HUES48 (cell line): ENCODE measurements at regions not wholly inside any gene's neighbourhood (a gene's known extent, or its start where the extent isn't known, plus 50 kb on each side); places are given as distances from the start of the nearest gene placed in this dataset.

ENCODE experiments used
- H3K27ac ChIP-seq: one replicate; pipeline ENCODE4 v1.7.0; 2013; ENCODE audit warnings: low read depth, low read length, inconsistent platforms
- H3K27me3 ChIP-seq: 2 replicates; pipeline ENCODE4 v1.6.1; 2013; ENCODE audit warnings: mild to moderate bottlenecking, low read length; ENCODE audit not compliant: control insufficient read depth, insufficient read depth
- H3K36me3 ChIP-seq: 2 replicates; pipeline ENCODE4 v1.6.1; 2013; ENCODE audit warnings: low read length; ENCODE audit not compliant: control insufficient read depth, insufficient read depth
- H3K4me1 ChIP-seq: 2 replicates; pipeline ENCODE4 v1.6.1; 2013; ENCODE audit warnings: mild to moderate bottlenecking, low read length; ENCODE audit not compliant: control insufficient read depth, insufficient read depth
- H3K4me3 ChIP-seq: 2 replicates; pipeline ENCODE4 v1.5.1; 2013; ENCODE audit warnings: mild to moderate bottlenecking, low read depth, low read length
- H3K9ac ChIP-seq: 2 replicates; pipeline ENCODE4 v1.6.1; 2013; ENCODE audit warnings: mild to moderate bottlenecking, low read depth, low read length, moderate library complexity
- H3K9me3 ChIP-seq: 2 replicates; pipeline ENCODE4 v1.6.1; 2013; ENCODE audit warnings: low read length; ENCODE audit not compliant: control insufficient read depth, insufficient read depth

- H3K27ac ChIP-seq = no peak overlapping the region
- H3K27me3 ChIP-seq = no peaks in the 10 kb centered on the region
- no peak overlapping the region for H3K9ac ChIP-seq
- H3K36me3 ChIP-seq = no peaks in the 10 kb centered on the region
- H3K9me3 ChIP-seq = 0 out of 2 replicates have a peak, but pooled peaks cover 3% of the 10 kb centered on the region
- no peak overlapping the region for H3K4me3 ChIP-seq
- no peaks in the 10 kb centered on the region for H3K4me1 ChIP-seq
These were observed 979.3 kb downstream of the IGSF11 start for GRCh38 chr3:118055381-118055780.

GRCh38 chr3:118057086-118057485, 977.6 kb downstream of the IGSF11 start:
- no peak overlapping the region for H3K9ac ChIP-seq
- H3K4me1 ChIP-seq = no peaks in the 10 kb centered on the region
- no peak overlapping the region for H3K27ac ChIP-seq
- no peaks in the 10 kb centered on the region for H3K27me3 ChIP-seq
- H3K4me3 ChIP-seq = no peak overlapping the region
- H3K36me3 ChIP-seq = no peaks in the 10 kb centered on the region
- no peaks in the 10 kb centered on the region for H3K9me3 ChIP-seq

GRCh38 chr3:118059096-118059495, 975.5 kb downstream of the IGSF11 start:
- H3K9me3 ChIP-seq = no peaks in the 10 kb centered on the region
- H3K27ac ChIP-seq = no peak overlapping the region
- no peaks in the 10 kb centered on the region for H3K36me3 ChIP-seq
- H3K4me3 ChIP-seq = no peak overlapping the region
- no peaks in the 10 kb centered on the region for H3K27me3 ChIP-seq
- H3K4me1 ChIP-seq = no peaks in the 10 kb centered on the region
- no peak overlapping the region for H3K9ac ChIP-seq

- Histone ChIP-seq H3K4me1 (no peaks in the 10 kb centered on the region), H3K4me3 (no peak overlapping the region), H3K9me3 (no peaks in the 10 kb centered on the region; the same call in 1 of the 2 replicates)
These were observed 967.2 kb downstream of the IGSF11 start for GRCh38 chr3:118067439-118067838.

GRCh38 chr3:118075873-118076272, 958.8 kb downstream of the IGSF11 start:
- no peaks in the 10 kb centered on the region for H3K4me1 ChIP-seq
- H3K36me3 ChIP-seq = no peaks in the 10 kb centered on the region
- no peak overlapping the region for H3K27ac ChIP-seq
- H3K9ac ChIP-seq = no peak overlapping the region
- H3K27me3 ChIP-seq = no peaks in the 10 kb centered on the region
- no peak overlapping the region for H3K4me3 ChIP-seq
- no peaks in the 10 kb centered on the region for H3K9me3 ChIP-seq

More at GRCh38 chr3:118067439-118067838, 967.2 kb downstream of the IGSF11 start:
- H3K27me3 ChIP-seq = no peaks in the 10 kb centered on the region
- no peak overlapping the region for H3K27ac ChIP-seq
- no peaks in the 10 kb centered on the region for H3K36me3 ChIP-seq
- H3K9ac ChIP-seq = no peak overlapping the region

DNA sequence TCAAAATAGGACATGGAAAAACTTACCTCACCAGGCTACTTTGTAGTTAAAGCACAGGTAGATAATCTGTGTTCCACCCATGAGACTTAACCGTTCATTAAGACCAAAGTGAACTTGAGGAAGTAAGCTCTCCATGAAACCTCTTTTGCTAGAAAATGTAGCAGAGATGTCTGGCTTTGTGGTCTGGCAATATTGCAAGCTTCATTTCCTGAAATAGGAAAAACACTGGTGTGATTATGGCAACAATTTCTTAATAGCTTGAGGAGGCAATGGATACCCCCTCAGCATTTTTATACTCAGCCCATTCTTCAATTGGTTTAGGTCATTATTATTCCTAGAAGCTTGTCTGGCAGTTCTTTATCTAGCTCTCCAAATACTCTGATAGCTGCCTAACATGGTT, 957.3 kb downstream of the IGSF11 start:
- no peaks in the 10 kb centered on the region for H3K36me3 ChIP-seq
- H3K9me3 ChIP-seq = no peaks in the 10 kb centered on the region
- H3K9ac ChIP-seq = no peak overlapping the region

GRCh38 chr3:118080889-118081288, 953.8 kb downstream of the IGSF11 start:
- Histone ChIP-seq H3K4me1 (no peaks in the 10 kb centered on the region), H3K9me3 (no peaks in the 10 kb centered on the region)

More for the DNA sequence above, 957.3 kb downstream of the IGSF11 start:
- no peaks in the 10 kb centered on the region for H3K4me1 ChIP-seq
- H3K4me3 ChIP-seq = no peak overlapping the region
- no peak overlapping the region for H3K27ac ChIP-seq
- H3K27me3 ChIP-seq = no peaks in the 10 kb centered on the region

DNA sequence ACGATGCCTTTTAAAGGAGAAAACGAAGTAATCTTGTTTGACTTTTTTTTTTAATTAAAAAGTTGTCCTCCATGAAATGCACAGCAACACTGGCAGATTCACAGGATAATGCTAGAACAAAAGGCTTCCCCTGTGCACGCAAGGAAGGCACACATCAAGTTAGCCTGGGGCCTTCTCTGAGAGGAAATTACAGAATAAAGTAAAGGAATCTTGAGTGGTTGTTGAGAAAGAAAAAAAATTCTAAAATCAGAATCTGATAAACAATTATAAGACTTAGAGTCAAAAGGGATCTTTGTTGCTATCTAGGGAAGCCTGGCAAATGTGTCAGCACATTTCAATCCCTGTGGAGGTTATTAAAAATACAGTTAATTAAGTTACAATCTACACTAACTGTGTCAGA, 946.0 kb downstream of the IGSF11 start:
- Histone ChIP-seq H3K4me1 (no peaks in the 10 kb centered on the region), H3K9me3 (peaks cover 22% of the 10 kb centered on the region), H3K9ac (no peak overlapping the region)

More at GRCh38 chr3:118080889-118081288, 953.8 kb downstream of the IGSF11 start:
- Histone ChIP-seq H3K4me3 (no peak overlapping the region), H3K9ac (no peak overlapping the region), H3K36me3 (no peaks in the 10 kb centered on the region), H3K27ac (no peak overlapping the region), H3K27me3 (no peaks in the 10 kb centered on the region)

GRCh38 chr3:118089563-118089962, 945.1 kb downstream of the IGSF11 start:
- no peak overlapping the region for H3K4me3 ChIP-seq
- H3K9ac ChIP-seq = no peak overlapping the region
- H3K4me1 ChIP-seq = no peaks in the 10 kb centered on the region
- no peaks in the 10 kb centered on the region for H3K36me3 ChIP-seq
- H3K27me3 ChIP-seq = no peaks in the 10 kb centered on the region
- peaks cover 29% of the 10 kb centered on the region for H3K9me3 ChIP-seq
- no peak overlapping the region for H3K27ac ChIP-seq

More for the DNA sequence above, 946.0 kb downstream of the IGSF11 start:
- Histone ChIP-seq H3K4me3 (no peak overlapping the region), H3K27ac (no peak overlapping the region), H3K27me3 (no peaks in the 10 kb centered on the region), H3K36me3 (no peaks in the 10 kb centered on the region)

DNA sequence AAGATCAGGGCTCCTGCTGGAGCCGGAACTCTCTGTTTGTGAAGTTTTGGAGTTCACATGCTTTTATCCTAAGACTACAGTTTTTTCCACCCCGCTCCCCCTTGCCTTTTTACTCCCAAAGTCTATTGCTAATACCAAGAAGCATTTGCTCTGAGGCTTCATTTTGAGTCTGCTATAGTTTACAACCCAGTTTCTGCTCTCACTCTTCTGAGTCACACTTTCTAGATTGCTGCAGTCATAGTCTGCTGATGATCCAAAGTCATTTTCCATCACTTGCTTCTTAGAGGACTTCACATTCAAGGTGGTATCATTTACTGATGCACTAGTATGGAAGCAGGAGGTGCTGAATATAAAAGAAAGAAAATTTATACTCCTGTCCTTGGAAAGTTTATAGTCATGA, 937.4 kb downstream of the IGSF11 start:
- H3K4me3 ChIP-seq = no peak overlapping the region
- H3K9me3 ChIP-seq = peaks cover 22% of the 10 kb centered on the region
- H3K27ac ChIP-seq = no peak overlapping the region
- H3K27me3 ChIP-seq = no peaks in the 10 kb centered on the region; the same call in 1 of the 2 replicates
- H3K4me1 ChIP-seq = no peaks in the 10 kb centered on the region
- no peak overlapping the region for H3K9ac ChIP-seq
- no peaks in the 10 kb centered on the region for H3K36me3 ChIP-seq

DNA sequence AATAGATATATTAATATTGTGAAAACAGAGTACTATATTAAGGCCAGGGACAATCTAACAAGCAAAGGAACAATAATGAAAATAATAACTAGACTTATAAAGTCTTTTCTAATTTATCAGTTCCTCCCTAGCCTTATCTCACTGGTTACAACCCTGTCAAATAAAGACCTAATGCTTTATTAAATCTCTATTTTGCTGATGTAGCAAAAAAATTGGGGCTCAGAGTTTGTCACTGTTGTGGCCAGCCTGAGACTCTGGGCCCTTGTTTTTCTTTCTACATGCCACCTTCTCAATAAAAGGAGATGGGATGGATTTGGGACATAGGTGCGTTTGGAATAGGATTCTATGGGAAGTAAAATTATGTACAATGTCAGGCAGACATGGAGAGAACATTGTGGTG, 937.0 kb downstream of the IGSF11 start:
- Histone ChIP-seq H3K4me3 (no peak overlapping the region), H3K9me3 (peaks cover 18% of the 10 kb centered on the region), H3K9ac (no peak overlapping the region), H3K27me3 (no peaks in the 10 kb centered on the region; the same call in 1 of the 2 replicates), H3K27ac (no peak overlapping the region), H3K4me1 (no peaks in the 10 kb centered on the region), H3K36me3 (no peaks in the 10 kb centered on the region)

GRCh38 chr3:118098827-118099226, 935.8 kb downstream of the IGSF11 start:
- Histone ChIP-seq H3K27ac (no peak overlapping the region), H3K4me3 (no peak overlapping the region), H3K27me3 (no peaks in the 10 kb centered on the region; the same call in 1 of the 2 replicates), H3K36me3 (no peaks in the 10 kb centered on the region), H3K9ac (no peak overlapping the region; the same call in 1 of the 2 replicates), H3K9me3 (peaks cover 6% of the 10 kb centered on the region), H3K4me1 (no peaks in the 10 kb centered on the region)
